SK-MEL-5 (cell line): ENCODE measurements at regions not wholly inside any gene's neighbourhood (a gene's known extent, or its start where the extent isn't known, plus 50 kb on each side); places are given as distances from the start of the nearest gene placed in this dataset.
"Not testable (repeated sequence)": the region's sequence is repeated elsewhere in the genome, so short reads cannot be mapped to it uniquely, and the experiment has no call there.

Experiments used
- DNase-seq: peaks from one replicate; pipeline ENCODE4 v3.0.0-alpha.2; 2016; ENCODE audit warnings: low read depth, low spot score
- in situ Hi-C: cut with HindIII; loops from 2 replicates; pipeline ENCODE4 v1.10.0; 2016; ENCODE audit warnings: low sequenced_read_pairs, high pct_unique_total_duplicates, low pct_unique_long_range_greater_than_20kb

- in situ Hi-C loops = no loop called here
- no peak for DNase-seq
These were observed 622.3 kb downstream of the SMARCA1 start for GRCh38 chrX:128901018-128901417.

DNA sequence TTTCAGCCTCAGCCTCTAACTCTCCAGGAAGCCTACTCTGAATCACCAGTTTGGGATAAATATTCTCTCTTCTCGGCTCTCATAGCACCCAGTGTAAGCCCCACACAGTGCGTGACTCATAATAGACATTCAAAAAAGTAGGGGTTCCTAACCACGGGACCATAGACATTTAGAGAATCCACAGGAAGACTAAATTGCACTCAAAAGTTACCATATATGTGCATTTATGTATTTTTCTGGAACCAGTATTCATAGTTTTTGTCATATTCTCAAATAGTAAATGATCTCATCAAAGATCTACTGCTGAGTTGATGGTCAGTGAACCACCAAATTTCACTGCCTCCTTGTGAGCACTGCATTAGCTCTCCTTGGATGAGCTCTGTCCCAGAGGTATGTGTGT, 625.7 kb downstream of the SMARCA1 start:
- no peak for DNase-seq
- in situ Hi-C loops = no loop called here

GRCh38 chrX:128891554-128891953, 631.7 kb downstream of the SMARCA1 start:
- no peak for DNase-seq
- in situ Hi-C loops = no loop called here

DNA sequence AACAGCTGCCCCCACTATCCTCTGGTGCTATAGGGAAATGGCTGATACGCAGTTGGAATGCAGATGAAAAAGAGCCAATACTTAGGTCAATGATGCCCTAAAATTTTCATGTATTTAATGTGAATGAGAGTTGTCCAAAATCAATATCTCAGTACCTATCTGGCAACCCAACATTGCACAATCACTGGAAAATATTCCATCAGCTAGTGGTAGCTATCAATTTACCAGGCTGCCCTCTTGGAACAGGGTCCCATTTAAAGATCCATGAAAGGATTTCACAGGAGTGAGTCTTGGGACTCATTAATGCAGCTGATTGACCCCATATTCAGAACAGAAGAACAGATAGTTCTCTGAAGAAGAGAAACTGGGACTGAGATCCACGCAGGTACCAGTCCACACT, 638.9 kb downstream of the SMARCA1 start:
- DNase-seq = no peak
- in situ Hi-C loops = no loop called here

DNA sequence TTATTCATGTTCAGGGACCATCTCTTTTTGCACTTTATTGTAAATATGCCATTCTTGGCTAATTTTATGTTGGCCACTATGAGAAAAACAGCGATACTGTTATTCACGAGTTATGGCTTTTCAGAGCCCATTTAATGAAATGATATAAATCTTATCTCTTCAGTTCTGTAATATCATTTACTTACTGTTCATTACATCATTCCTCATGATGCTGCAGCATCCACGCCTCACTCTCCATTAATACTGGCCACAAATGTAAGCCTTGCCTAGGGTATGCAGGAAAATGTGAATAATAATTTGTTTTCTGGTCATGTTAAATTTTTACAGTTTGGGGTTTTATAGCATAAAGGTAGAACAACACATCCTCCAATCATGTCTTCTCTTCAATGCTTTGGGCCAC, 639.6 kb downstream of the SMARCA1 start:
- in situ Hi-C loops = no loop called here
- no peak for DNase-seq

DNA sequence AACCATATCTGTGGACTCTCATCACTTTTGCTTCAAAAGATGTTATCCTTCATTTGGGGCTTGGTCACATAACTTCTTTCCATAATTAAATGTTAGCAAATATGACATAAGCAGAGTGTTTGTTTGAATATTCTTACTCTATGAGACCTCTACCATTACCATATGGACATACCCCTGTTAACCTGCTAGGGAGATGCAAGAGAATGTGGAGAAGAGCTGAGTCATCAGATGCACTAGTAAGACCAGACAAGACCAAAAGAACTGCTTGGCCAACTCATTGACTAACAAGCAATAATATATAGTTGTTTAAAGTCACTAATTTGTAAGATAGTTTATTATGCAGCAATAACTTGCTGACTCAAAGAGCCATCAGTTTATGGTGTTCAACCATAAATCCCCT, 652.9 kb downstream of the SMARCA1 start:
- no peak for DNase-seq
- in situ Hi-C loops = no loop called here

DNA sequence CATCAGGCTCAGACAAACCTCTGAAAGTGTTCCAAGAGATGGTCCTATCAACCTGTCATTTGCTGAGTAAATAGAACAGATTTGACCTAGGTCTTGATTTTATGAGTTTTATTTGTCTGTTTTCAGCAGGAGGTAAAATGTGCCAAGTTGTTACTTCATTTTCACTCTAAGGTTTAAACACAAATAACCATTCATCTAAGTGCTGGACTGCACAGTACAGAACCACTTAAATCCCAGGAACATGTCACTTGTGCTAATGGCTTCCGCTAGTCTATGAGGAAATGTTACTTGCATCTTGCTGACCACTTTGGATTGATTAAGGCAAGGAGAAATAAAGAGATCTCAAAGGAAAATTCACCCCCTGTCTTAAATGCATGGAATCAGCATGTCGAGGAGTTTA, 660.7 kb downstream of the SMARCA1 start:
- DNase-seq = no peak
- in situ Hi-C loops = no loop called here

DNA sequence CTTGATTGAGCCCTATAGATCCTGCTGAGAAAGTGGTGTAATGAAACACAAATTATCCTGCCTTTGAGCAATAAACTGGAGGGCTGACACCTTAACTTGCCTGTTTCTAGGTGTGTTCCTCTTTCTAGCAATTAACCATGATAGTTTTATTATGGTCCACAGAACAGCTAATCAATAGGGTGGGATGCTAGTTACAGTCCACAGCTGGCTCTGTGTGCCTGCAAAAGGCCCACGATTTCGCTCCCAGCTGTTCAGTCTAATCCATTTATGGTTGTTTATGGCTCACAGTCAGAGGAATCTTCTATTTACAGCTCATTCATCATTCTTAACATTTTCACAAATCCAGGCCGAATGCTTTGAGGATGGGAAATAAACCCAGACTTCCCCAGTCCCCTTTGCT, 674.9 kb downstream of the SMARCA1 start:
- in situ Hi-C loops = no loop called here

GRCh38 chrX:128846385-128846784, 676.9 kb downstream of the SMARCA1 start:
- DNase-seq = no peak
- in situ Hi-C loops = no loop called here

More for the DNA sequence above, 674.9 kb downstream of the SMARCA1 start:
- DNase-seq = no peak

DNA sequence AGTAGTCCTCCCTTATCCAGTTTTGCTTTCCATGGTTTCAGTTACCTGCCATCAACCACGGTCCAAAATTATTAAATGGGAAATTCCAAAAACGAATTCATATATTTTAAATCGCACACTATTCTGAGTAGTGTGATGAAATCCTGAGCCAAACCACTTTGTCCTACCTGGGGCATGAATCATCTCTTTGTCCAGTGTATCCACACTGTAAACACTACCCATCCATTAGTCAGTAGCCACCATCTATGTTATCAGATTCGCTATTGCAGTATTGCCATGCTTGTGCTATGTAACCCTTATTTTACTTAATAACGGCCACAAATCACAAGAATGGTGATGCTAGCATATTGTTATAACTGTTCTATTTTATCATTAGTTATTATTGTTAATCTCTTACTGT, 704.6 kb downstream of the SMARCA1 start:
- no peak for DNase-seq
- in situ Hi-C loops = no loop called here

DNA sequence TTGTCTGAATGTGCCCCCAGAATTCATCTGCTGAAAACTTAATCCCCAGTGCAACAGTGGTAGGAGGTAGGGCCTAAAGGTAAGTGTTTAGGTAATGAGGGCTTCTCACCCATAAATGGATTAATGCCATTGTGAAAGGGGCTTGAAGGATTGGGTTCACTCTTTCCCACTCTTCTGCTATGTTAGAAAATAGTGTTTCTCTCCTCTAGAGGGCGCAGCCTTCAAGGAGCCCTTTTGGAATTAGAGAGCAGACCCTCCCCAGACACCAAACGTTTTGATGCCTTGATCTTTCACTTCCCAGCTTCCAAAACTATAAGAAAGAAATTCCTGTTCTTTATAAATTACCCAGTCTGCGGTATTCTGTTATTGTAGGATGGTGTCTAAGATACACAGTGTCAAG, 706.4 kb downstream of the SMARCA1 start:
- in situ Hi-C loops = no loop called here
- peak; percentile 39 for DNase-seq

DNA sequence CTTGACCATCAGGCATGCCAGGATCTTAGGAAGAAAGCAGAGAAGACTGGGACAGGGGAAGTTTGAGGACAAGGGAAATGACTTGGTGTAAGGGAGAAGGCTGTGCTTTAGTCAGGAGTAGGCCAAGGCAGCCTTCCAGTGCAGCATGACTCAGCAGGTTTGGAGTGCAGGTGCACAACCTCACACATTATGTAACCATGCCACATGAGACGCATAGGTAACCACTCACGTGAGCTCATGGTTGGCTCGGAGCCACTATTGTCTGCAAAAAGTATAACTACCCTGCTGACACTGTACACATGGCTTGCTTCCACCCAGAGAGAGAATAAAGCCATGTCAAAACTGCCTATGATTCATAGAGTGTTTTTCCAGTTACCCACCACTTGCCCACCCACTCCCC, 715.9 kb downstream of the SMARCA1 start:
- in situ Hi-C loops = no loop called here
- no peak for DNase-seq

DNA sequence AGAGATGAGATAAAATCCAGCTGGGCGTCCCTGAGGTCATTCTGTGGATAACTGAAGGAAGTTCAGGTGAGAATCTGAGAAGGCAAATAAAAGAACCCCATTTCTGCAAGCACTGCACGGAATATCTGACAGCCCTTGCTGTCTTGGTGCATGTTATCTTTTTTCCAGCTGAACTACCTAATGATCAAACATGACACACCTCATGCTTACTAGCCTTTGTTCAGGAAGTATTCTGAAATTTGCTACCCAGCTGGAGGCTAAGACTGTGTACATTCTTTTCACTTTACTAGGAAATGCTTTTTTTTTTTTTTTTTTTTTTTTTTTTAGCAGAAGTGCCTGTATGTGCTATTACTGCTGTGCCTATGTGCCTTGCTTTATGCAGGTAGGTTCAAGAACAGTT, 718.1 kb downstream of the SMARCA1 start:
- DNase-seq = no peak
- in situ Hi-C loops = no loop called here

- DNase-seq = no peak
- in situ Hi-C loops = no loop called here
These were observed 718.5 kb downstream of the SMARCA1 start for GRCh38 chrX:128804828-128805227.

DNA sequence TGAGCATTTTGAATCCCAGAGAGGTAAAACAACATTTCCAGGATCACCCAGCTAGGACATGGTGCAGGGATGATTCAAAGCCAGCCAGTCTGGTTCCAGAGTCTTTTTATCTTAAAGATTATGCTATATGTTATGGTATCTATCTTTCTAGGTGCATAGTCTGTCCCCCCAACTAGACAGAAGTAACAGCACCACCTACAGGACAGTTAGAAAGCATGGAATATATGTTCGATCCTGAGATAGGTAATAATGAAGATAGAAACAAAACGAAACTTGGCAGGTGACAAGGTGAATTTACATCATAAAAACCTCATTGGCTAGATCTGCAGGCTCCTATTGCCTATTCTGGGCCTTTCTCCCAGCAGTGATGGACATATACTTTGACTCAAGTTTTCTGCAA, 723.2 kb downstream of the SMARCA1 start:
- in situ Hi-C loops = no loop called here

DNA sequence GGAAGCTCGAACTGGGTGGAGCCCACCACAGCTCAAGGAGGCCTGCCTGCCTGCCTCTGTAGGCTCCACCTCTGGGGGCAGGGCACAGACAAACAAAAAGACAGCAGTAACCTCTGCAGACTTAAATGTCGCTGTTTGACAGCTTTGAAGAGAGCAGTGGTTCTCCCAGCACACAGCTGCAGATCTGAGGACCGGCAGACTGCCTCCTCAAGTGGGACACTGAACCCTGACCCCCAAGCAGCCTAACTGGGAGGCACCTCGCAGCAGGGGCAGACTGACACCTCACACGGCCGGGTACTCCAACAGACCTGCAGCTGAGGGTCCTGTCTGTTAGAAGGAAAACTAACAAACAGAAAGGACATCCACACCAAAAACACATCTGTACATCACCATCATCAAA, 730.9 kb upstream of the ACTRT1 start:
- in situ Hi-C loops, DNase-seq: not testable (repeated sequence)

More for the DNA sequence above, 723.2 kb downstream of the SMARCA1 start:
- DNase-seq = peak; percentile 21

GRCh38 chrX:128781506-128781905, 729.3 kb upstream of the ACTRT1 start:
- DNase-seq = peak; percentile 60
- in situ Hi-C loops = no loop called here

GRCh38 chrX:128780934-128781333, 728.7 kb upstream of the ACTRT1 start:
- no peak for DNase-seq
- in situ Hi-C loops = no loop called here

DNA sequence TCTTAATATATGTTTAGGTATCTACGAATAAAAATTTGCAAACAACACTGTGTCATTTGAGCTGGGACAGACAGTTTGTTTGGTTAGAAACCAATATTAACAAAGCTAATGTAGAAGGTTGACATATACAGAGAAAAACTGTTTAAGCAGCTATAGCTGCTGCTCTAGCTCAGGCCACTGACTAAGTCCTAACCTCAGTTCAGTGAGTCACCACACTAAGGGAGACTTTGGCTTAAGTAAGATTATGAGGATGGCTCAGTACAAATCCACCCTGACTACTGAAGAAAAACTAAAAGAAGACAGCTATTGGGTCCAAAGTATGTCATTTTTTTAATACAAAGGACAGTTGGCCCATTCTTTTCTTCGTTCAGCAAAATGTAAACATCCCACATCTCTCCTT, 717.3 kb upstream of the ACTRT1 start:
- no peak for DNase-seq
- in situ Hi-C loops = no loop called here

DNA sequence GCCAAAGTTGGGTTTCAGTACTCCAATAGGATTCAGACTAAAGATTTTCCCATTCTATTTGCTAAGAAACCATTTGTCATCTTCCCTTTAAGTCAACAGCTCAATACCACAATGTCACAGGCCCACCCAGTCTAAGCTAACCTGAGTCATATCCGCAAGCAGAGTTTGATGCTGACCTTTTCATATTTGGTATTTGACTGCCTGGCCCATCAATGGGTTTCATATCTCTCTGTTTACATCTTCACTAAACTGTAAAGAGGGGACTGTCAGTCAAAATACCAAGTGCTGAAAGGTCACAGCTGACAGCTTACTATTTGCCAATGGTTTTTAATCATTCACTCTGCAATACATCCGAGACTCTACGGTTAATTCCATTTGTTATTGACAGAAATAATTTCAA, 707.5 kb upstream of the ACTRT1 start:
- in situ Hi-C loops = no loop called here
- no peak for DNase-seq
